ENCODE measurements at regions not wholly inside any gene's neighbourhood (a gene's known extent, or its start where the extent isn't known, plus 50 kb on each side); places are given as distances from the start of the nearest gene placed in this dataset.
"Not testable (repeated sequence)": the region's sequence is repeated elsewhere in the genome, so short reads cannot be mapped to it uniquely, and the experiment has no call there.

DNA sequence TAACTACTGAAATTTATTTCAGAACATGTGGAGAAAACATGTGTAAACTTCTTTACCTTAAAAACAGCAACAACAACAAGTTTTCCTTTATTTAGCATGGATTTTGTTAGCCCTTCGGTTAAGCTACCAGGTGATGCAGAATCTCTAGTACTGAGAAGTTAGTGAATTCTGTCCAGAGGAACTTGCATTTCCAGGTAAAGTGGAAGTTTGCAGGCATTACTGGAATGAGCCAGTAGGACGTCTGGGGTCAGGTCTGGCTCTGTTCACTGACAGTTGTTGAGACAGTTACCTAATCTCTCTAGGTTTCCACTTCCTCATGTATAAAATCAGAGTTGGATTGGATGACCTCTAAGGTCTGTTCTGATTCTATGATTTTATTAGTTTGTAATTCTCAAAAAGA is 244.3 kb downstream of the OLFM4 start:
- DNase-seq (ENCODE audit: low read depth in 2 of 2) = no peak

DNA sequence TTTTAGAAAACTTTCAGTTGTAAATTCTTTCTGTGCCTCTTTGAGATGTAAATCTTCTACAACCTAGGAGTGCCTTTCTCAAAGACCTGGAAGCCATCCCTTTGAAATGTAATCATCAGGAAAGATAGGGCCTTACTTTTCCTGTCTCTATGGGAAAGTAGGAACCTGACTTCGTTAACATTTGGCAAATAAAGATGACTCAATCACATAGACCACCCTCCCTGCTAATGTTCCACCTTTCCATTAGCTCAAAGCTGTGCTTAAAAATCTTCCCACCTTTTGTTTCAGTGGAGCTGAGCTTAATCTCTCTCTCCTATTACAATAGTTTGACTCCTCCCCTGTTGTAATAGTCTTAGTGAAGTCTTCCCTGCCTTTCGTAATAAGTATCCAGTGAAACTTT is 247.7 kb downstream of the OLFM4 start:
- DNase-seq (ENCODE audit: low read depth in 2 of 2) = no peak

DNA sequence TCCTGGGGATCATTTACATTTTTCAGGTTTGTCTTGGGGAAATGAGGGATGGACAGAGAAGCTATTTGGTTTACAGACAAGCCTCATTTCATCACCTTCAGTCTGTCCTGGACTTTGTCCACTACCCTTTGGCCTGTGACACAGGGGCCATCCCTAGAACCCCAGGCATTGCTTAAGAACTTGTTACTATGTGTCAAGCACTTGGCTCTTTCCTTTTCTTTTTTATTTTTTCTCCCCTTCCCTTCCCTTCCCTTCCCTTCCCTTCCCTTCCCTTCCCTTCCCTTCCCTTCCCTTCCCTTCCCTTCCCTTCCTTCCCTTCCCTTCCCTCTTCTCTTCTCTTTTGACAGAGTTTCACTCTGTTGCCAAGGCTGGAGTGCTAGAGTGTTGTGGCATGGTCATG is 253.1 kb downstream of the OLFM4 start:
- no peak for DNase-seq (ENCODE audit: low read depth in 2 of 2)

DNA sequence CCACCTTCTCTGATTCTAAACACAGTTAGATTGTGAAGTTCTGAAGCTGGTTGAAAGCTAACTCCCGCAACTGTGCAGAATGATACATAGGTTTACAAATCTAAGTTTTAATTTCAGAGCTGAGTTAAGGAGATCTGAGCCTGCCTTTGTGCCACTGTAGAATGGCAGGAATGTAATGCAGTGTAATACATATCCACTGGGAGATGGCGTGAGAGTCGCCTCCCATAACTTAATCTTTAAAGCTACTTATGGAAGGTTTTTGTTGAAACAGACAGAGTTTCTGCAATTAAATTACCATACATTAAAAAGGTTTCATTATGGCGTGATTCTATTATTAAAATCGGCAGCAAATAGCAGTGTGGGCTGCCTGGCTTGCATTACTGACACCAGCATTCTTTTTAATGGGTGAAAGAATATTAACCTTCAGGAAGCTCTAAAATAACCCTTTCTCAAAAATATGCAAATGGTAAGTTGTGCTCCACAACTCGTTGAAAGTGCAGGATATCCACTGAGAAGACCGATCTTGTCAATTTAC is 257.4 kb downstream of the OLFM4 start:
- no peak for DNase-seq (ENCODE audit: low read depth in 2 of 2)

GRCh38 chr13:53298396-53298795 is 269.8 kb downstream of the OLFM4 start:
- no peak for DNase-seq (ENCODE audit: low read depth in 2 of 2)

- DNase-seq (ENCODE audit: low read depth in 2 of 2) = no peak
Observed at GRCh38 chr13:53301449-53301848, 272.8 kb downstream of the OLFM4 start.

- not testable (repeated sequence) for DNase-seq (ENCODE audit: low read depth in 2 of 2)
Observed at GRCh38 chr13:53305419-53305818, 276.8 kb downstream of the OLFM4 start.

GRCh38 chr13:53310786-53311185 is 282.2 kb downstream of the OLFM4 start:
- no peak for DNase-seq (ENCODE audit: low read depth in 2 of 2)

GRCh38 chr13:53311561-53311960 is 282.9 kb downstream of the OLFM4 start:
- DNase-seq (ENCODE audit: low read depth in 2 of 2) = no peak

GRCh38 chr13:53321296-53321801 is 292.7 kb downstream of the OLFM4 start:
- DNase-seq (ENCODE audit: low read depth in 2 of 2) = no peak

DNA sequence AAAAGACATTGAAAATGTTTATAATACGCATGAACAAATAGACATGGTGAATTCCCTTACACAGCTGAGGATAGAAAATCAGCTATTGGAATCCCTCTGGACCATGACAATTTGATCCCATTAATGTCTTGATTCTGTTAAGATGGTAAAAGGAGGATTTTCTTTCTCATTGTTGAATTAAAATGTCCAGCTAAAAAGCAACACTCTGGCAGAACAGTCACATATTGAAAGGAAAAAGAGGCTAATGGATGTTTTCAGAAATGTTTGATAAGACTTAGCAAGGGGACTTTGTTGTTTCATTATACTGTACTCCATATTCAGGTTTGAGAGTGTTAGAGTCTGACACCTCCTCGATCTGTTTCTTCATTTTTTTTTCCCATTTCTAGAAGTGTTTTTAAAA is 296.0 kb downstream of the OLFM4 start:
- DNase-seq (ENCODE audit: low read depth in 2 of 2) = no peak

GRCh38 chr13:53326716-53327115 is 298.1 kb downstream of the OLFM4 start:
- DNase-seq (ENCODE audit: low read depth in 2 of 2) = no peak

- no peak for DNase-seq (ENCODE audit: low read depth in 2 of 2)
Observed at GRCh38 chr13:53327680-53328315, 299.2 kb downstream of the OLFM4 start.

DNA sequence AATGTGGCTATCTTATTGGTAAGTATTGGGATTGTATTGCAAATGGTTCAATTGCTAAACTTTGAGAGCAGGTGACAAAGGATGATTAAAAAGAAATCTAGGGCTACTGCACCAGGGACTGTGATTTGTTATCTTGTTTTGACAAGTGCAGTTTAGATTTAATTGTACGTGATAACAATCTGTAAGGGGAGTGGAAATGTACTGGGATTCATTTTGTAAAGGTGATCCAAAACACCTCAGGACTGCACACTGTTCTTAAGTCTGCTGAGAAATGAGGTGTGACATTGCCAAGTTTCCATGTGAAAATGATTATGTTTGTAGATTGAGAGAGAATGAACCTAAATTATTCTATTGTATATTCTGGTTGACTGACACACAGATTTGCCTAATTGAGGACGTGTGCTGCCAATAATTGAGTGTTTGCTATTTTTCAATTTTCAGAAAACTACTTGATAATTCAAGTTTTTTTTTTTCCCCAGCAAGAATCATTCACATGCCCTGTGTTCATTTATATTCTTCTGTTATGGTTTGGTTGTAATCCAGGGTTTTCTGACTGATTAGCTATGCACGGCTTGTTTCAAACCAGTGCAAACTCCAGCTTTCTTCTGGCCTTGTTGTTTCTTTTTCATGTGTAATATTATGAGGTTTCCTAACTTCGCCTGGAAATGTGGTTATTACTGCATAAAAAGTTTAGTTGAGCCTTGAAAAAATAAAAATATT is 308.0 kb downstream of the OLFM4 start:
- no peak for DNase-seq (ENCODE audit: low read depth in 2 of 2)

DNA sequence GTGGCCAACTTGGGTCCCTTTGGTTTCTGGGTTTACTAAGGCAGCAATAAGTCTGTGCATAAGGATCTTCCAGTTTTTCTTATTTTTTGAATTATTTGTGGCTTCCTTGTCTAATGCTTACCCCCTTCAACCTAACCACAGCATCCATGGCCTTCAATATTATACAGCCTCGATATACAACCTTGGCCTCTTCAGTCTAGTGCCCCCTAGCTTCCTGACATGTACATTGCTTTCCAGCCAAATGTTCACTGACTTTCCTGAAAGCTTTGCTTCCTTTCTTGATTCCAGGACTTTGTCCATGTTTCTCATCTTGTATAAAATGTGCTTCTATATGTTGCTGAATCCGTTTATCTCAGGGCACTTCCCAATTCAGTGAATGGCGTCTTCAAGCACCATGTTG is 310.1 kb downstream of the OLFM4 start:
- no peak for DNase-seq (ENCODE audit: low read depth in 2 of 2)

DNA sequence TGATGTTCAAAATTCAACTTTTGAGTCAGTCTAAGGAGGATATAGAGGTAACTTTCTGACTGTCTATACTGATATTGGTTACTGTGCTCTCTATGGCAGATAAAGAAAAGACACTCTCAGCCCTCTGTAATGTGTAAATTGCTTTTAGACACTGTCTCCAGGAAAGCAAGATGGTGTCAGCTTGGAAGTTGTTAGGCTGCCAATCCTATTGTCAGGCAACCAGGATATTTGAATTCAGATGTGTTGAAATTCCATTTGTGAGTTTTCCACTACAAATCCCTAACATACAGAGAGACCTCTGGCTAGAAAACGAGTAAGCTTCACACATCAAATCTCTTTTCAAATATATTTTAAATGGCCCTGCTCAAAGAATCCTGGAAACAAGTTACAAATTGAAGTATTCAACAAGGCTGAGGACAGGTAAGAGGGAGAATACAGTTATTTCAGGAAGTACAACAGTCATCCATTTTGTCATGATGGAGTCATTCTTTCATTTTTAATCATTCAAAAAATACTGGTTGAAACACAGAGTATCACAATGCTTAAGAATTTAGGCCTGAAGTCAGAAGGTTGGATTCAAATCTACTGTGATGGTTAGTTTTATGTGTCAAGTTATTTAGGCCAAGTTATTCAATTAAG is 312.0 kb downstream of the OLFM4 start:
- no peak for DNase-seq (ENCODE audit: low read depth in 2 of 2)

DNA sequence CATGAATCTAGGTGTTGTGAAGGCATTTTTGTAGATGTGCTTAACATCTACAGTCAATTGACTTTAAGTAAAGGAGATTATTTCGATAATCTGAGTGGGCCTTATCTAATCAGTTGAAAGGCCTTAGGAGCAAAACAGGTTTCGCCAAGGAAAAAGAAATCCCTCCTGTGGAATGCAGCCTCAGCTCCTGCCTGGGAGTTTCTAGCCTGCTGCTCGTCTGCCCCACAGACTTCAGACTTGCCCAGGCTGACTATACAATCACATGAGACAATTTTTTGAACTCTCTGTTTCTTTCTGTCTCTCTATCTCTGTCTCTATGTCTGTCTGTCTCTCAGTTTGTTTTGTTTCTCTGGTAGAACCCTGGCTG is 312.5 kb downstream of the OLFM4 start:
- no peak for DNase-seq (ENCODE audit: low read depth in 2 of 2)

DNA sequence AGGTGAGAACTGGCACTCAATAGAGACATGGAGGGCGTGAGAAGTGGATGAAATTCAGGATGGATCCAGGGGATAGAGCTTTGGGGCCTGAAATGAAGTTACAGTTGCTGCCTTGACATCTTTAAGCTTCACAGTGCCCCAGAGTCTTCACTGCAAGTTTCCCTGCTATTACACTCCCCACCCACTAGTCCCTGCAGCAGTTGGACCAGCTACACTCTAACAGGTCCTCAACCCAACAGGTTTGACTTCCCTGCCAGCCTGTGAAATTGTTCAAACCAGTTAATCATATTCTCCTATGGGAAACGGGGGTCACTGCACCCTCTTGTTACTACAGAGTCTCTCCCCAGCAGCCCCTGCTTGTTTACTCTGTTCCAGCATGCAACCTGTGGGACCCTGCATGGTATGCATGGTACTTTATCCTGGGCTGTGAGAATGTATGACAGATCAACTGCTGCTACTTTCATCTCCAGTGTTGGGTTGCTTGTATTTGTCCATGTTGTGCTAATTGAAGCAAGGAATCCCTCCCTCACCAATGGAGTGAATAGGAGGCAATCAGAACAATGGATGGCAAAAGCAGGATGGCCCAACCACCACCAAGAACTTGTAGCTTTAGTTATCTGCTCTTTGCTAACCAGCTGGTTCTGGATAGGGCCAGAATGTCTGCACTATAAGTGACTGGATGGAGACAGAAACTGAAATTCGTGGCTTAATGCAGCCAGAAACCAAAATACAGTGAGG is 314.2 kb downstream of the OLFM4 start:
- no peak for DNase-seq (ENCODE audit: low read depth in 2 of 2)

GRCh38 chr13:53343361-53343744 is 314.7 kb downstream of the OLFM4 start:
- DNase-seq (ENCODE audit: low read depth in 2 of 2) = no peak

GRCh38 chr13:53351021-53351420 is 322.4 kb downstream of the OLFM4 start:
- no peak for DNase-seq (ENCODE audit: low read depth in 2 of 2)

GRCh38 chr13:53357582-53357981 is 329.0 kb downstream of the OLFM4 start:
- no peak for DNase-seq (ENCODE audit: low read depth in 2 of 2)

DNA sequence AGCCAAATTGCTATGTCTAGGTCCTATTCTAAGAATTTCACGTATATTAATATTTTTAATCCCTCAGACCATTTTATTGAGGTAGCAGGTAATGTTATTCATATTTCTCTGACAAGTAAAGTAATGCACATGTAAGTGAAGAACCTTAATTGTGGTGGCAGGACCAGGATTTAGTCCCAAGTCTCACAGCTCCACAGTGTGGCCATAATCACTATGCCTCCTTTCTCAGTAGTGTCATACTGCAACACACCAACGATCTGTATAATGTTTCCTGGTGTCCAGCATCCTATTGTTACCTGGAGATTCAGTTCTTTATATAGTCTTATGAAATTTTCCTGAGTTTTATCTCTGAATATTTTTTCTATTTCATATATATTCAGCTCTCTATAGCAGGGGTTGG is 340.3 kb downstream of the OLFM4 start:
- no peak for DNase-seq (ENCODE audit: low read depth in 2 of 2)
